Spleen (tissue), 7 donors: ENCODE measurements at regions not wholly inside any gene's neighbourhood (a gene's known extent, or its start where the extent isn't known, plus 50 kb on each side); places are given as distances from the start of the nearest gene placed in this dataset.

Source experiments
- POLR2AphosphoS5 ChIP-seq, 3 donors: sonication (generic); formaldehyde crosslinking; IDR thresholded peaks; one replicate each; pipeline ENCODE4 v1.5.1; 2017; ENCODE audit warnings: antibody characterized with exemption in 3 of 3
- TF ChIP-seq, protein P1 (sequence below), 11 experiments: fragments of 200-600 bp in 7 of 11; fragments of 450-650 bp in 4 of 11; sonication (generic) in 4 of 11; IDR thresholded peaks in 8 of 11; conservative IDR thresholded peaks in 3 of 11; 1 replicate in 7 of 11; 2 replicates in 4 of 11; pipeline versions ENCODE4 v1.4.0 to v1.8.0; 2016 to 2021; ENCODE audit warnings: antibody characterized with exemption in 11 of 11, inconsistent platforms in 4 of 11, mild to moderate bottlenecking in 1 of 11
- donor health status: DM: no; HTN: no; CAD: no; lungs with moderate emphysema.
- donor health status: DM: no; HTN: no; CAD: no.
- donor health status: DM: no; HTN: no; CAD: no.

GRCh38 chr9:7369384-7369821 lies 430.2 kb downstream of the DMAC1 start:
- TF ChIP-seq, protein P1, sequence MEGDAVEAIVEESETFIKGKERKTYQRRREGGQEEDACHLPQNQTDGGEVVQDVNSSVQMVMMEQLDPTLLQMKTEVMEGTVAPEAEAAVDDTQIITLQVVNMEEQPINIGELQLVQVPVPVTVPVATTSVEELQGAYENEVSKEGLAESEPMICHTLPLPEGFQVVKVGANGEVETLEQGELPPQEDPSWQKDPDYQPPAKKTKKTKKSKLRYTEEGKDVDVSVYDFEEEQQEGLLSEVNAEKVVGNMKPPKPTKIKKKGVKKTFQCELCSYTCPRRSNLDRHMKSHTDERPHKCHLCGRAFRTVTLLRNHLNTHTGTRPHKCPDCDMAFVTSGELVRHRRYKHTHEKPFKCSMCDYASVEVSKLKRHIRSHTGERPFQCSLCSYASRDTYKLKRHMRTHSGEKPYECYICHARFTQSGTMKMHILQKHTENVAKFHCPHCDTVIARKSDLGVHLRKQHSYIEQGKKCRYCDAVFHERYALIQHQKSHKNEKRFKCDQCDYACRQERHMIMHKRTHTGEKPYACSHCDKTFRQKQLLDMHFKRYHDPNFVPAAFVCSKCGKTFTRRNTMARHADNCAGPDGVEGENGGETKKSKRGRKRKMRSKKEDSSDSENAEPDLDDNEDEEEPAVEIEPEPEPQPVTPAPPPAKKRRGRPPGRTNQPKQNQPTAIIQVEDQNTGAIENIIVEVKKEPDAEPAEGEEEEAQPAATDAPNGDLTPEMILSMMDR (IDR thresholded peaks at IDR 0.05 in 8 of 11, conservative IDR thresholded peaks at IDR 0.05 in 3 of 11): no peak
- no peak for TF ChIP-seq POLR2AphosphoS5 (IDR thresholded peaks at IDR 0.05)
